ENCODE measurements at regions not wholly inside any gene's neighbourhood (a gene's known extent, or its start where the extent isn't known, plus 50 kb on each side); places are given as distances from the start of the nearest gene placed in this dataset.
"Not testable (repeated sequence)": the region's sequence is repeated elsewhere in the genome, so short reads cannot be mapped to it uniquely, and the experiment has no call there.

- peak; percentile 21 for DNase-seq (ENCODE audit: low spot score)
Observed at GRCh38 chr14:71165121-71166031, 258.1 kb downstream of the PCNX1 start.

- DNase-seq (ENCODE audit: low spot score): peak; percentile 80
Observed at GRCh38 chr14:71166180-71166837, 259.1 kb downstream of the PCNX1 start.

- not testable (repeated sequence) for DNase-seq (ENCODE audit: low spot score)
Observed at GRCh38 chr14:71167325-71167950, 260.2 kb downstream of the PCNX1 start.

DNA sequence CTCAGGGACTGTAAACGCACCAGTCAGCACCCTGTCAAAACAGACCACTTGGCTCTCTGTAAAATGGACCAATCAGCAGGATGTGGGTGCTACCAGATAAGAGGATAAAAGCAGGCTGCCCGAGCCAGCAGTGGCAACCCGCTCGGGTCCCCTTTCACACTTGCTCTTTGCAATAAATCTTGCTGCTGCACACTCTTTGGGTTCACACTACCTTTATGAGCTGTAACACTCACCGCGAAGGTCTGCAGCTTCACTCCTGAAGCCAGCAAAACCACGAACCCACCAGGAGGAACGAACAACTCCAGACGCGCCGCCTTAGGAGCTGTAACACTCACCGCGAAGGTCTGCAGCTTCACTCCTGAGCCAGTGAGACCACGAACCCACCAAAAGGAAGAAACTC is 260.9 kb downstream of the PCNX1 start:
- not testable (repeated sequence) for DNase-seq (ENCODE audit: low spot score)

DNA sequence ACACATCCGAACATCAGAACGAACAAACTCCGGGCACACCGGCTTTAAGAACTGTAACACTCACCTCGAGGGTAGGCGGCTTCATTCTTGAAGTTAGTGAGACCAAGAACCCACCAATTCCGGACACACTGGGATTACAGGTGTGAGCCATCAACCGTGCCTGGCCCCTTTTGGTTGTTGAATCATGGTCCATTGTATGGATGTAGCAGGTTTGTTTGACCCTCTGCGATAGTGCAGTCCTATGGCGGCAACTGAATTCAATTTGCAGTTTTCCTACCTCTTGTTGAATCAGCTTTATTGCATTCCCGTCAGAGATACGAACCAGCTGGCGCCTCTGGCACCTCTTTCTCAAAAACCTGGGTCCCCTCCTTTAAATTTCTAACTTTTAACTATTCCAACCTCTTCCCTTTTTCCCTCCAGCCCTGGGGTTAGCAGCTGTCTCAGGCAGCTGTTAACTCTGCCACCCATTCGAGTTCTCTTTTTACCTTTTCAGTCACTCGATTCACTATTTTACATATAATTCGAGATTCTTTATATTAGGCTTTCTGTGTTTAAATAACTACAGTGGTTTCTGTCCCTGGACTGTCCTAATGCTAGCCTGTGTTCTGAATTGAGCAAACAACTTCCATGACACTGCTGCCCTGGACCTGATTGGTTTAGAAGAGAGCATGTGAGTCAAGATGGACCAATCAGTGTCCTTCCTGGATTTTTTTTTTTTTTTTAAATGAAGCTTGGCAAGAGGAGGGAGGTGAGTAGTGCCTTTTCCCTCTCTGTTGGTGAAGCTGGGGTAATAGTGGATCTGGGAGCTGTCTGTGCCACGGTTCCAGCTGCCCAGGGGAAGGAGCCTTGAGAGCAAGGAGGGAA is 261.5 kb downstream of the PCNX1 start:
- DNase-seq (ENCODE audit: low spot score): no peak

DNA sequence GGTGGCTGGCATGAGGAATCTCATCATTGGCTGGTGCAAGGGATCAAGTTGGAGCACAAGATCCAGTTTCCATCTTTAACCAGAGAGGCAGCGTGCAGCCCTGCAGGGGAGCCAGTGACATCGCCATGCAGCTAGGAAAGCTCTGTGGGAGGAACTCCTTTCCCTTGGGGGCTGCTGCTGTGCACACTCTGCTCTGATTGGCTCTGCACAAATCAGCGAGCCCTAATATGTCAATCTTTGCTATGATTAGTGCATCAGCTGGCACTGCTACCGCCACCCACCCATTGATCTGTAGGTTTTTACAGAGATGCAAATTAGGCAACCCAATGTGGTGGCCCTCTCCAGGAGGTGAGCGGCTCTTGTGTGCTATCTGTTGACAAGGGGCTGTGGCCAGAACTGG is 262.6 kb downstream of the PCNX1 start:
- no peak for DNase-seq (ENCODE audit: low spot score)

GRCh38 chr14:71175491-71175890 is 268.2 kb downstream of the PCNX1 start:
- DNase-seq (ENCODE audit: low spot score): no peak

GRCh38 chr14:71179066-71179465 is 271.8 kb downstream of the PCNX1 start:
- DNase-seq (ENCODE audit: low spot score): no peak

- DNase-seq (ENCODE audit: low spot score): no peak
Observed at GRCh38 chr14:71180397-71180796, 273.1 kb downstream of the PCNX1 start.

GRCh38 chr14:71181215-71182003 is 274.1 kb downstream of the PCNX1 start:
- no peak for DNase-seq (ENCODE audit: low spot score)

GRCh38 chr14:71183876-71184689 is 276.8 kb downstream of the PCNX1 start:
- no peak for DNase-seq (ENCODE audit: low spot score)

GRCh38 chr14:71185637-71186036 is 278.4 kb downstream of the PCNX1 start:
- DNase-seq (ENCODE audit: low spot score): no peak

DNA sequence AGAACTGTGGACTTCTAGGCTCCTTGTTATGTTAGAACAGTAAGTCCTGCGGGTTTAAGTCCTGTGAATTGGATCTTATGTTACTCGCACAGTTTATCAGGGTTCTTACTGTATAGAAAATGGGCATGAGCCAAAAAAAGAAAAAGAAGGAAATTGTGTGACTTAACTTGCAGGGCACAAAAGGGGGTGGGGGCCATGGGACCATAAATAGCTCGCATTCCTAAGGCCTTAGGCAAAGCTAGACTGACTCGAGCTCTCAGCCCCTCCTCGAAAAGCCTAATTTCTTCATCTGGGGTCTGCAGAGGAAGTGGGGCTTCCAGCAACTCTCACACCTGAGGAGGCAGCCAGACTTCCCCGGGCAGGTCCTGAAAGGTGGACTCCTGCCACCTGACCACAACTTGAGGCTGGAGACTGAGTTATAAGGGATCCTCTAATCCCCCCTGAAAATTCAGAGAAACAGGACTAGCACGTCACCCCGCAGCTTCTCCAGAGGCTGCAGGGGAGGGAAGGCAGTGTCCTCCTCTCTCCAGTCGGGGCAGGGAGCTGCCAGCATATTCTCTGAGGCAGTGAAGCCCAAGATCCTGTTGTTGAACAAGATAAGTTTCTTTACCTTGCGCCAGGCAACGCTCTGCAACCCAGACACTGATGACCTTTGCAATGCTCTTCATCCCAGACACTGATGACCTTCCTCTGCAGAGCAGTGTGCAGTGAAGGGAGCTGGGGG is 280.5 kb downstream of the PCNX1 start:
- no peak for DNase-seq (ENCODE audit: low spot score)

DNA sequence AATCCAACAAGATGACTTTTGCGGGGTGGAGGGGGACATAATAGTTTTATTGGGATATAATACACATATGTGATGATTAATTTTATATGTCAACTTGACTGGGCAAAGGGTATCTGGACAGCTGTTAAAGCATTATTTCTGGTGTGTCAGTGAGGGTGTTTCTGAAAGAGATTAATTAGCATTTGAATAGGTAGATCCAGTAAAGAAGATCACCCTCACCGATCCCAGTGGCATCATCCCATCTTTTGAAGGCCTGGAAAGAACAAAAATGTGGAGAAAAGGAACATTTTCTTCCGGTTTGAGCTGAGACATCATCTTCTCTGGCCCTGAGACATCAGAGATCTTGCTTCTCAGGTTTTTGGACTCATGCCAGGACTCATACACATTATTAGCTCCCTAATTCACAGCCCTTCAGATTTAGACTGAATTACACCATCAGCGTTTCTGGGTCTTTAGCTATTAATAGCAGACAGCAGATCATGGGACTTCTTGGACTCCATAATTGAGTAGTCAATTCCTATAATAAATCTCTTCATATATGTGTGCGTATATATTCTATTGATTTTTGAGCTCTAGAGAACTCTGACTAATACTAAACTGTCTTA is 283.6 kb downstream of the PCNX1 start:
- DNase-seq (ENCODE audit: low spot score): no peak

DNA sequence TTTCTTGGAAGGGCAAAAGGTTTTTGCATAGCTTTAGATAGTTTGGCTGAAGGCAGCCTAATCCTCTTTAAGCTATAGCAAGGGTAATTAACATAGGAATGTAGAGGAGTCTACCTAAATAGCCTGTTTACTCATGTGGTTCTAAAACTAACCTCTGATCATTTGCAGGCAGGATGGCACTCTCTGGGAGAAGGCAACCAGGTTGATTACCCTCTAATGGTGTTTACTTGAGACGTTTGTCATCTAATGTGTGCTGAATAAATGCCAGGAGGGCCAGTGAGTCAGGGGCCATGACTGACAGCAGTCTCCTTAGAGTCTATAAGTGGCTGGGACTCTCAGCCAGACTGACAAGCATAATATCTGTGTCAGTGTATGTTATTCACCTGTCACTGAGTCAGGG is 286.4 kb downstream of the PCNX1 start:
- no peak for DNase-seq (ENCODE audit: low spot score)

DNA sequence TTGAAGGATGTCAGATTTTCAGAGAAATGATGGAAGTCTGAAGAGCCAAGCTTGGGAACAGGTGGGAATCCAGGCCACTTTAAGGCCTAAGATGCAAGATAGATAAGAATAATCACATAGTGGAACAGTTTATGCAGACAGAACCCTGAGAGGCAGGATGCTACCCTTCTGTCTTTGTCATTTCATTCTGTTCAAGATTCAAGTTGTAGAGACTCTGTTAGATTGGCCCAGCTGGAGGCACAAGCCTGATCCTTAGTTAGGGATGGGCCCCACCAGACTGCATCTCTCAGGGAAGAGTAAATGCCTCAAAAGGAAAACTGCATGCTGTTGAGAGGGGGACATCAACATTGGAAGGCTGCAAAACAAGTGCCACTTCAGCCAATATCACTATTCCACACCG is 287.0 kb downstream of the PCNX1 start:
- no peak for DNase-seq (ENCODE audit: low spot score)

DNA sequence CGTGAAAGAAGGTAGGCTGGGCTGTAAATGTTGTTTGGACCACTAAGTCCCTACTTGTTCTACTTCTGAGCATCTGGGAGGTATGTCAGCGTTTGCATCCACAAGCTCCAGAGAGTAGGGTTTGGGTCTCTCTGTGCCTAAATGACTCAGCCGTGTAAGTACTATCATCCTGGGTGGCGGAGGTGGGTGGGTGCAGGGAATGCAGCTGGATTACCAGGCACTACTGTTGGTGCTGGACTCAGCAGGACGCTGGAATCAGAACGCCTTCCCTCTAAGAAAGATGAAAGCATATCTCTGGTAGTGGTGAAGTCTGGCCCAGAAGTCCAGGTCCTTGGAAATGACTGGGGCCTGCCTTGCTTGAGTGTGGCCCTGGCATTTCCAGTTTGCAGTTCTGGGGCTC is 289.7 kb downstream of the PCNX1 start:
- no peak for DNase-seq (ENCODE audit: low spot score)

DNA sequence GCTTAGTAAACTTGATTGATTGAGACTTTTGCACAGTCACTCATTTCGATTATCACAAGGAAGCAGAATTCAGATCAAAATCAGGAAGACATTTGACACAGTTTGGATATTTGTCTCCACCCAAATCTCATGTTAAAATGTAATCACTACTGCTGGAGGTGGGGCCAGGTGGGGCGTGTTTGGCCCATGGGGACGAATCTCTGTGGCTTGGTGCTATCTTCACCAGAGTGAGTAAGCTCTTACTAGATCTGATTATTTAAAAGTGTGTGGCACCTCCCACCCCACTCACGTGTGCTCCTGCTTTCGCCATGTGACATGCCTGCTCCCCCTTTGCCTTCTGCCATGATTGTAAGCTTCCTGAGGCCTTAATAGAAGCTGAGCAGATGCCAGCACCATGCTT is 291.4 kb downstream of the PCNX1 start:
- no peak for DNase-seq (ENCODE audit: low spot score)

GRCh38 chr14:71201840-71202239 is 294.6 kb downstream of the PCNX1 start:
- DNase-seq (ENCODE audit: low spot score): no peak

Data from AG08396 (cell line).